ENCODE measurements at regions not wholly inside any gene's neighbourhood (a gene's known extent, or its start where the extent isn't known, plus 50 kb on each side); places are given as distances from the start of the nearest gene placed in this dataset.

DNA sequence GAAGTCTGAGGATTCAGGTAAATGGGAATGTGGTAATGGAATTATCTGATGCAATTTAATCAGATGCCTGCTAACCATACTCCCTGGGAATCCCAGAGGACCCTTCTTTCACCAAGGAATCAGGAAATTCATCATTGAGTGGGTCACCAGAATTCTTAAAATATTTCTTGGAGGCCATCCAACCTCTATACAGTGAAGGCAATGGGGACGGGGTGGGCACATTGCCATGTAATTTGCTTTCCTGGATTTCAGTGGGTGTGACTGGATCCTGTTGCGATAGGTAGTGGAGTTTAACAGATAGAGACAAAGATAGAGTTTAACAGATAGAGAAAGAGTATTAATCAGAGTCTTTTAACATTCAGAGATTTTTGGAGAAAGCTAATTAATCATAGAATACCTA is 394.4 kb downstream of the DAD1 start (continued):
- TF ChIP-seq, protein P1, sequence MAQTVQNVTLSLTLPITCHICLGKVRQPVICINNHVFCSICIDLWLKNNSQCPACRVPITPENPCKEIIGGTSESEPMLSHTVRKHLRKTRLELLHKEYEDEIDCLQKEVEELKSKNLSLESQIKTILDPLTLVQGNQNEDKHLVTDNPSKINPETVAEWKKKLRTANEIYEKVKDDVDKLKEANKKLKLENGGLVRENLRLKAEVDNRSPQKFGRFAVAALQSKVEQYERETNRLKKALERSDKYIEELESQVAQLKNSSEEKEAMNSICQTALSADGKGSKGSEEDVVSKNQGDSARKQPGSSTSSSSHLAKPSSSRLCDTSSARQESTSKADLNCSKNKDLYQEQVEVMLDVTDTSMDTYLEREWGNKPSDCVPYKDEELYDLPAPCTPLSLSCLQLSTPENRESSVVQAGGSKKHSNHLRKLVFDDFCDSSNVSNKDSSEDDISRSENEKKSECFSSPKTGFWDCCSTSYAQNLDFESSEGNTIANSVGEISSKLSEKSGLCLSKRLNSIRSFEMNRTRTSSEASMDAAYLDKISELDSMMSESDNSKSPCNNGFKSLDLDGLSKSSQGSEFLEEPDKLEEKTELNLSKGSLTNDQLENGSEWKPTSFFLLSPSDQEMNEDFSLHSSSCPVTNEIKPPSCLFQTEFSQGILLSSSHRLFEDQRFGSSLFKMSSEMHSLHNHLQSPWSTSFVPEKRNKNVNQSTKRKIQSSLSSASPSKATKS (CRISPR knock-in tag; IDR thresholded peaks at IDR 0.05): no peak
- no peak for TF ChIP-seq ZNF232 (CRISPR knock-in tag; IDR thresholded peaks at IDR 0.05; ENCODE audit: borderline replicate concordance)
- TF ChIP-seq ZNF7 (CRISPR knock-in tag; IDR thresholded peaks at IDR 0.05): no peak
- TF ChIP-seq, protein P2, sequence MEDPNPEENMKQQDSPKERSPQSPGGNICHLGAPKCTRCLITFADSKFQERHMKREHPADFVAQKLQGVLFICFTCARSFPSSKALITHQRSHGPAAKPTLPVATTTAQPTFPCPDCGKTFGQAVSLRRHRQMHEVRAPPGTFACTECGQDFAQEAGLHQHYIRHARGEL (CRISPR knock-in tag; IDR thresholded peaks at IDR 0.05): no peak
- TF ChIP-seq PHF8 (CRISPR knock-in tag; IDR thresholded peaks at IDR 0.05): no peak
- no peak for TF ChIP-seq NFIB (CRISPR knock-in tag; IDR thresholded peaks at IDR 0.05; ENCODE audit: borderline replicate concordance)

DNA sequence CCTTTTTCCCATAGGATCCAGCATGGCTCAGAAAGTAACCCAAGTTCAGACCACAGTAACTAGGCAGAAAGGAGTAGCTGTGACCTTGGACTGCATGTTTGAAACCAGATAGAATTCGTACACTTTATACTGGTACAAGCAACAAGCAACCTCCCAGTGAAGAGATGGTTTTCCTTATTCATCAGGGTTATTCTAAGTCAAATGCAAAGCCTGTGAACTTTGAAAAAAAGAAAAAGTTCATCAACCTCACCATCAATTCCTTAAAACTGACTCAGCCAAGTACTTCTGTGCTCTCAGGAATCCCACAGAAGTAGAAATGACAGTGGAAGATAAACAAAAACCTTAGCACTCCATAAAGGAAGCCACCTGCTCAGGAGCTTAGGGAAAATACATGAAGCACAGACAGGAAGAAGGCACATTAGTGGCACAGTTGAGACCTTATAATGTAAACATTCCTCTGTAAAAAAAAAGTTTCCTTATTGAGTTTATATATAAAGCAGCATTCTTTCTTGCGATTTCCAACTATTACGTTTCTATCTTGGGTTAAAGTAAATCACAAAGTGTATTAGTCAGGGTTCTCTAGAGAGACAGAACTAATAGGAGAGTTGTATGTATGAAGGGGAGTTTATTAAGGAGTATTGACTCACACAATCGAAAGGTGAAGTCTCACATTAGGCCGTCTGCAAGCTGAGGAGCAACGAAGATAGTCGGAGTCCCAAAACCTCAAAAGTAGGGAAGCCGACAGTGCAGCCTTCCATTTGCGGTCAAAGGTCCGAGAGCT is 398.4 kb downstream of the DAD1 start:
- BruUV-seq (replicated peaks): no TSS peak
- ATAC-seq (no peak), DNase-seq (ENCODE audit: low spot score) (no peak), FAIRE-seq (no peak)
- WGBS (ENCODE audit: low lambda C conversion rate): 38% methylated on average over 10 of the region's 10 CpGs
- Histone ChIP-seq H3K27me3 (ENCODE audit: control insufficient read depth in 1 of 2, insufficient read depth in 2 of 2, low read length in 2 of 2) (no peaks in the 10 kb centered on the region), H2AFZ (ENCODE audit: low read length) (no peak overlapping the region), H3K9me3 (ENCODE audit: low read length) (no peaks in the 10 kb centered on the region), H3K27ac (ENCODE audit: extremely low read length, insufficient read depth, low read length) (no peak overlapping the region), H3K4me3 (replicated peaks in 1 of 3; ENCODE audit: insufficient read depth in 1 of 3, low read depth in 2 of 3, low read length in 3 of 3) (no peak overlapping the region), H3K4me2 (ENCODE audit: low read depth, low read length) (no peak overlapping the region), H3K4me1 (ENCODE audit: insufficient read depth, low read length) (peaks cover 9% of the 10 kb centered on the region; the same call in 1 of the 2 replicates), H4K20me1 (ENCODE audit: insufficient read depth, low read length) (no peaks in the 10 kb centered on the region), H3K36me3 (replicated peaks in 1 of 2; ENCODE audit: control insufficient read depth in 1 of 2, insufficient read depth in 2 of 2, low read length in 2 of 2) (no peaks in the 10 kb centered on the region), H3K9ac (ENCODE audit: insufficient read depth, low read depth, low read length) (no peak overlapping the region), H3K79me2 (ENCODE audit: insufficient read depth, low read length) (no peaks in the 10 kb centered on the region)
- in situ Hi-C loops (cut with HindIII; ENCODE audit: extremely low pct_ligation_motif_present, low pct_unique_long_range_greater_than_20kb): no loop called here
- ChIA-PET POLR2A (no interaction called here), CTCF (ENCODE audit: low intra/inter-chr PET ratio, low total read pairs) (no interaction called here)
- intact Hi-C loops (cut with micrococcal nuclease; ENCODE audit: unreplicated experiment): no loop called here
- TF ChIP-seq ZNF225 (CRISPR knock-in tag; IDR thresholded peaks at IDR 0.05) (no peak), YEATS4 (CRISPR knock-in tag; IDR thresholded peaks at IDR 0.05; ENCODE audit: borderline replicate concordance) (no peak), ZBTB42 (CRISPR knock-in tag; IDR thresholded peaks at IDR 0.05) (no peak), ZNF326 (CRISPR knock-in tag; IDR thresholded peaks at IDR 0.05; ENCODE audit: borderline replicate concordance) (no peak), RFX5 (IDR thresholded peaks at IDR 0.05; ENCODE audit: low read depth, low read length) (no peak), ZNF614 (CRISPR knock-in tag; IDR thresholded peaks at IDR 0.05; ENCODE audit: borderline replicate concordance) (no peak), RCOR2 (CRISPR knock-in tag; IDR thresholded peaks at IDR 0.05) (no peak), TBX2 (CRISPR knock-in tag; IDR thresholded peaks at IDR 0.05; ENCODE audit: borderline replicate concordance) (no peak)
- TF ChIP-seq, protein P3, sequence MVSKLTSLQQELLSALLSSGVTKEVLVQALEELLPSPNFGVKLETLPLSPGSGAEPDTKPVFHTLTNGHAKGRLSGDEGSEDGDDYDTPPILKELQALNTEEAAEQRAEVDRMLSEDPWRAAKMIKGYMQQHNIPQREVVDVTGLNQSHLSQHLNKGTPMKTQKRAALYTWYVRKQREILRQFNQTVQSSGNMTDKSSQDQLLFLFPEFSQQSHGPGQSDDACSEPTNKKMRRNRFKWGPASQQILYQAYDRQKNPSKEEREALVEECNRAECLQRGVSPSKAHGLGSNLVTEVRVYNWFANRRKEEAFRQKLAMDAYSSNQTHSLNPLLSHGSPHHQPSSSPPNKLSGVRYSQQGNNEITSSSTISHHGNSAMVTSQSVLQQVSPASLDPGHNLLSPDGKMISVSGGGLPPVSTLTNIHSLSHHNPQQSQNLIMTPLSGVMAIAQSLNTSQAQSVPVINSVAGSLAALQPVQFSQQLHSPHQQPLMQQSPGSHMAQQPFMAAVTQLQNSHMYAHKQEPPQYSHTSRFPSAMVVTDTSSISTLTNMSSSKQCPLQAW (CRISPR knock-in tag; IDR thresholded peaks at IDR 0.05): no peak
- TF ChIP-seq, protein P4, sequence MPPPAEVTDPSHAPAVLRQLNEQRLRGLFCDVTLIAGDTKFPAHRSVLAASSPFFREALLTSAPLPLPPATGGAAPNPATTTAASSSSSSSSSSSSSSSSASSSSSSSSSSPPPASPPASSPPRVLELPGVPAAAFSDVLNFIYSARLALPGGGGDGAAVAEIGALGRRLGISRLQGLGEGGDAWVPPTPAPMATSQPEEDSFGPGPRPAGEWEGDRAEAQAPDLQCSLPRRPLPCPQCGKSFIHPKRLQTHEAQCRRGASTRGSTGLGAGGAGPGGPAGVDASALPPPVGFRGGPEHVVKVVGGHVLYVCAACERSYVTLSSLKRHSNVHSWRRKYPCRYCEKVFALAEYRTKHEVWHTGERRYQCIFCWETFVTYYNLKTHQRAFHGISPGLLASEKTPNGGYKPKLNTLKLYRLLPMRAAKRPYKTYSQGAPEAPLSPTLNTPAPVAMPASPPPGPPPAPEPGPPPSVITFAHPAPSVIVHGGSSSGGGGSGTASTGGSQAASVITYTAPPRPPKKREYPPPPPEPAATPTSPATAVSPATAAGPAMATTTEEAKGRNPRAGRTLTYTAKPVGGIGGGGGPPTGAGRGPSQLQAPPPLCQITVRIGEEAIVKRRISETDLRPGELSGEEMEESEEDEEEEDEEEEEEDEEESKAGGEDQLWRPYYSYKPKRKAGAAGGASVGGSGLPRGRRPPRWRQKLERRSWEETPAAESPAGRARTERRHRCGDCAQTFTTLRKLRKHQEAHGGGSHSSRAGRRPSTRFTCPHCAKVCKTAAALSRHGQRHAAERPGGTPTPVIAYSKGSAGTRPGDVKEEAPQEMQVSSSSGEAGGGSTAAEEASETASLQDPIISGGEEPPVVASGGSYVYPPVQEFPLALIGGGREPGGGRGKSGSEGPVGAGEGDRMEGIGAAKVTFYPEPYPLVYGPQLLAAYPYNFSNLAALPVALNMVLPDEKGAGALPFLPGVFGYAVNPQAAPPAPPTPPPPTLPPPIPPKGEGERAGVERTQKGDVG (CRISPR knock-in tag; IDR thresholded peaks at IDR 0.05; ENCODE audit: borderline replicate concordance): no peak

Data from HepG2 (cell line).